Nephron (organoid): ENCODE measurements at regions not wholly inside any gene's neighbourhood (a gene's known extent, or its start where the extent isn't known, plus 50 kb on each side); places are given as distances from the start of the nearest gene placed in this dataset.
A peak's percentile ranks its signal among the peaks of the same experiment; 100 is the strongest.

Experiments
- H3K27ac Mint-ChIP-seq, 3 experiments: 2 replicates each; pipeline ENCODE4 v1.8.0; 2020; ENCODE audit warnings: mixed read lengths in 3 of 3, mild to moderate bottlenecking in 2 of 3, moderate library complexity in 1 of 3
- H3K27me3 Mint-ChIP-seq: 2 replicates; pipeline ENCODE4 v1.8.0; 2021; ENCODE audit warnings: low read depth, mild to moderate bottlenecking, moderate library complexity, mixed read lengths
- H3K36me3 Mint-ChIP-seq: 2 replicates; pipeline ENCODE4 v1.8.0; 2020; ENCODE audit warnings: low read depth, mixed read lengths
- H3K4me1 Mint-ChIP-seq: 2 replicates; pipeline ENCODE4 v1.8.0; 2020; ENCODE audit warnings: mixed read lengths
- H3K4me3 Mint-ChIP-seq, 3 experiments: 2 replicates each; pipeline ENCODE4 v1.8.0; 2020; ENCODE audit warnings: mild to moderate bottlenecking in 3 of 3, mixed read lengths in 3 of 3, moderate library complexity in 2 of 3
- H3K9me3 Mint-ChIP-seq: 2 replicates; pipeline ENCODE4 v1.8.0; 2020; ENCODE audit warnings: mixed read lengths
- CTCF ChIP-seq, 3 experiments: fragments of 200-600 bp; sonication (generic); IDR thresholded peaks; one replicate each; pipeline ENCODE4 v1.5.0; 2021; ENCODE audit warnings: antibody characterized with exemption in 3 of 3; ENCODE audit not compliant: unreplicated experiment in 3 of 3

GRCh38 chr13:50380905-50381304 is 365.7 kb downstream of the KCNRG start:
- no peak overlapping the region for H3K27ac Mint-ChIP-seq

DNA sequence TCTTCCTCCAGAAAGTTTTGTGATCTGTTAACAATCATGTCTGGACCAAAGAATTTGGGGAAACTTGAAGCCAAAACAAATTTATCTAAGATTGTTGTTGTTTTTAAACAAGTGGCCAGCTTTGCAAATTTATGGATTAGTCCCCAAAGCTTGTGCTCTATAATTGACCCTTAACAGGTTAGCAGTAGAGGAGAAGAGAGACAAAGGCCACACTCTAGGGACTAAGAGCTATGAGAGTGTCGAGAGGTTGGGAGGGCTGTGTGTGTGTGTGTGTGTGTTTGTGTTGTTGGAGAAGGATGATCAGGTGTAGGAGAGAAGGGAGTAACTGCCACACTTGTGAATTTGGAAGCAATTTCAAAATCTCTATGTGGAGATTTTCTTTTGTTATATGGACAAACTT is 367.3 kb downstream of the KCNRG start:
- Mint-ChIP-seq H3K27ac (peak overlapping the region in 1 of 3 experiments; percentile 21), H3K4me3 (no peak overlapping the region), H3K27me3 (no peaks in the 10 kb centered on the region), H3K4me1 (peaks cover 41% of the 10 kb centered on the region), H3K36me3 (peaks cover 30% of the 10 kb centered on the region), H3K9me3 (peaks cover 21% of the 10 kb centered on the region)
- no peak for TF ChIP-seq CTCF (IDR thresholded peaks at IDR 0.05; ENCODE audit: unreplicated experiment in 3 of 3)

More at GRCh38 chr13:50380905-50381304, 365.7 kb downstream of the KCNRG start:
- peaks cover 30% of the 10 kb centered on the region for H3K4me1 Mint-ChIP-seq
- no peak overlapping the region for H3K4me3 Mint-ChIP-seq
- H3K36me3 Mint-ChIP-seq: peaks cover 30% of the 10 kb centered on the region
- peaks cover 21% of the 10 kb centered on the region for H3K9me3 Mint-ChIP-seq
- no peaks in the 10 kb centered on the region for H3K27me3 Mint-ChIP-seq
- TF ChIP-seq CTCF (IDR thresholded peaks at IDR 0.05; ENCODE audit: unreplicated experiment in 3 of 3): no peak

DNA sequence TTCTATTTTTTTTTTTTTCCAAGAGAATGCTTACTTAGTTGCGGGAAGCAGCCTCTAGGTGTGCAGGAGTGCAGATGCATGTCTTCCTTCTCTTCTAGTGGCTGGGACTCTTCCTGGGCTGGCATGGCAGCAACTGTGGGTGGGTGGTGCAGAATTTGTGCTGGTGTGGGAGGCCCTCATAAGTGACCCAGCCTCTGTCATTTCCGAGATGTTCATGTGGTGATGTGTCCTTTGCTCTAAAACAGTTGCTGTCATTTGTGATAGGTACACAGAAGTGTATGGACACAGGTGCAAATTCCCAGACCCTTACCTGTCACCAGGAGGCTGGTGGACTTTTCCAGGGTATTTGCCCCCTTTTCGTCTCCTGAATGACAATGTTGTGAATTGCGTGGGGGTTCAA is 367.7 kb downstream of the KCNRG start:
- H3K4me1 Mint-ChIP-seq: peaks cover 43% of the 10 kb centered on the region
- no peaks in the 10 kb centered on the region for H3K27me3 Mint-ChIP-seq
- no peak for TF ChIP-seq CTCF (IDR thresholded peaks at IDR 0.05; ENCODE audit: unreplicated experiment in 3 of 3)
- H3K27ac Mint-ChIP-seq: peak overlapping the region in 1 of 3 experiments; percentile 21
- H3K9me3 Mint-ChIP-seq: peaks cover 21% of the 10 kb centered on the region
- peaks cover 30% of the 10 kb centered on the region for H3K36me3 Mint-ChIP-seq
- no peak overlapping the region for H3K4me3 Mint-ChIP-seq

DNA sequence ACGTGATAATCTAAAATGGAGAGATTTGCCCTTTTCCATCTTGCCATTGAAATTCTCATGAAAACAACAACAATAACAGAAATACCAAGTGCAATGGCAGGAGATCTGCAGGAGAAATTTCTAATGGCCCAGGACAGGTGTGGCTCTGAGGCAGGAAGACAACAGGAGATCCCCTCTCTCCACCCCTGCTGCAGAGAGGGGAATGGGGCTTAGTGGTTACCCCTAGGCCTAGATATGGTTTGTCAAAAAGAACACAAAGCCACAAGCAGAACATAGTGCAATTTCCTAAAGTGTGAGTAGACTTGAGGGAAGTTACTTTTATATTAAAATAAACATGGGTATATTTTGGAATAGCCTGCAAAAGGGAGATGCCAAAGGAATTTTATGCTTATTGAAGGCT is 369.5 kb downstream of the KCNRG start:
- Mint-ChIP-seq H3K27ac (peak overlapping the region; percentile 31 to 93 (median 48)), H3K4me1 (peaks cover 42% of the 10 kb centered on the region), H3K4me3 (peak overlapping the region in 1 of 3 experiments; percentile 26), H3K27me3 (no peaks in the 10 kb centered on the region), H3K36me3 (peaks cover 25% of the 10 kb centered on the region), H3K9me3 (peaks cover 21% of the 10 kb centered on the region)
- TF ChIP-seq CTCF (IDR thresholded peaks at IDR 0.05; ENCODE audit: unreplicated experiment in 3 of 3): no peak

DNA sequence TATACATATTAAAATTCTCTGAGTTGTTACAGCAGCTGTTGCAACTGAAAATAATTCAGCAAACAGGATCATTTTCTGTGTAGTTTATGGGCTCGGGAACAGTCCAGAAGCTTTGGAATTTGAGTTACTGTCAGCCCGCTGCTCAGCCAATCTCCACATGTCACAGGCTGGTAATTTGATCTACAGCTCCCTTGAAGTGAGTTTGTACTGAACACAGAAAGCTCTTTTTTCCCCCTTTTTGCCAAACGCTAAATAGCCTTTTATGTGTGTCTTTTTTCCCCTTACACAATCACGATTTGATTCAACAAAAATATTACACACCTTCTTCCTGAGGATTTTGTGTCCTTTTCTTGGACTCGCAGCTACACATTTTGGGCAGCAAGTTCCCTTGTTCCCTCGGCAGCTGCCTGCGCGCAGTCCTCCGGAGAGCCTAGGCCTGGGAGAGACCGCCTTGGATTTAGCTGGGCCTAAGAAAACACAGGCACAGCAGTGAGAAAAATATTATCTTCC is 371.4 kb downstream of the KCNRG start:
- no peak for TF ChIP-seq CTCF (IDR thresholded peaks at IDR 0.05; ENCODE audit: unreplicated experiment in 3 of 3)
- Mint-ChIP-seq H3K4me3 (peak overlapping the region; percentile 63 to 81 (median 64)), H3K9me3 (peaks cover 9% of the 10 kb centered on the region), H3K4me1 (peaks cover 59% of the 10 kb centered on the region), H3K27me3 (no peaks in the 10 kb centered on the region), H3K36me3 (peaks cover 10% of the 10 kb centered on the region), H3K27ac (peak overlapping the region; percentile 92 to 95 (median 93))

- peaks cover 63% of the 10 kb centered on the region for H3K4me1 Mint-ChIP-seq
- peak overlapping the region; percentile 92 to 95 (median 93) for H3K27ac Mint-ChIP-seq
- TF ChIP-seq CTCF (IDR thresholded peaks at IDR 0.05; ENCODE audit: unreplicated experiment in 3 of 3): peak; percentile 10 to 26 (median 16)
- H3K27me3 Mint-ChIP-seq: no peaks in the 10 kb centered on the region
- peak overlapping the region; percentile 63 to 81 (median 64) for H3K4me3 Mint-ChIP-seq
- H3K36me3 Mint-ChIP-seq: peaks cover 10% of the 10 kb centered on the region
- H3K9me3 Mint-ChIP-seq: peaks cover 9% of the 10 kb centered on the region
Measured at GRCh38 chr13:50387051-50387581, 371.9 kb downstream of the KCNRG start.
